T-helper 22 cell (primary cell): ENCODE measurements at regions not wholly inside any gene's neighbourhood (a gene's known extent, or its start where the extent isn't known, plus 50 kb on each side); places are given as distances from the start of the nearest gene placed in this dataset.
"Not testable (repeated sequence)": the region's sequence is repeated elsewhere in the genome, so short reads cannot be mapped to it uniquely, and the experiment has no call there.

ENCODE experiments used
- DNase-seq: peaks from one replicate; pipeline ENCODE4 v3.0.0-alpha.2; 2020; ENCODE audit warnings: low read depth

GRCh38 chr9:117775591-117775990, 71.4 kb downstream of the TLR4 start:
- DNase-seq, result no peak

GRCh38 chr9:117777823-117778222, 73.6 kb downstream of the TLR4 start:
- DNase-seq, result no peak

- DNase-seq, result no peak
Measured at GRCh38 chr9:117779760-117780159, 75.6 kb downstream of the TLR4 start.

DNA sequence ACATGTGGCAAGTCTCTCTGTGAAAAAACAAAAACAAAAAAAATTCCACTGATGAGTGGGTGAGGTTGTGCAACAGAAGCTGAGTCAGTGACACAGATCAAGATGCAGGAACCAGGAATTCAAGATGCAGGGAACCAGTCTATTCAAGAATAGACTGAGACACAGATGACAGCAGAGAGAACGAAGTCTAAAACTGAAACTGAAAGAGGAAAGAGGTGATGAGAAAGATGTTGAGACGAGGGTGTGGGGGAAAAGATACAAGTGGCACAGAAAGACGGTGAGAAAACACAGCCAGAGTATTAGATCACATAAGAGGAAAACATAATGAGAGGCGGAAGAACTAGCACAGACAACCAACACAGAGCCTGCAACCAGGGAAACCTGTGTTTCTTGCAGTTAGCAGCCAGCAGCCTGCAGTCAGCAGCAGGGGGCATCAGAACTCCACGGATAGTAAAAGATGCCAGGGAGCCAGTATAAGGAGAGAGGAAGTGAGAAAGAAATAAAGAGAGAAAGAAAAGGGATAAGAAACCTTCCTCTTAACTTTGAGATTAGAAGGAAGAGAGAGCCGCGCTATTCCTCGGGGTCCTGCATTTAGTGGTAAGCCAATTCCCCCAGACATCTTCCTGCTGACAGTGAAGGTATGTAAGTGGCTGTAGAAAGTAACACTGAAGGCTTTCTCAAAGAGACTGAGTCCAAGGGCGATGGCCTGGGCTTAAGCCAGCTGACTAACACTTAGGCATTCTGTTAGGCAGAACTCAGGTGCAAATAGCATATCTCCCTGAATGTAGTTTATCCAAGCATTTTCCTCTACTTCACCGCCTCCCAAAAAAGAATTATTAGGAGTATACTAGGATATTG, 79.0 kb downstream of the TLR4 start:
- DNase-seq, result peak; percentile 6

- no peak for DNase-seq
Measured at GRCh38 chr9:117783828-117784227, 79.6 kb downstream of the TLR4 start.

- DNase-seq, result no peak
Measured at GRCh38 chr9:117784996-117785395, 80.8 kb downstream of the TLR4 start.

DNA sequence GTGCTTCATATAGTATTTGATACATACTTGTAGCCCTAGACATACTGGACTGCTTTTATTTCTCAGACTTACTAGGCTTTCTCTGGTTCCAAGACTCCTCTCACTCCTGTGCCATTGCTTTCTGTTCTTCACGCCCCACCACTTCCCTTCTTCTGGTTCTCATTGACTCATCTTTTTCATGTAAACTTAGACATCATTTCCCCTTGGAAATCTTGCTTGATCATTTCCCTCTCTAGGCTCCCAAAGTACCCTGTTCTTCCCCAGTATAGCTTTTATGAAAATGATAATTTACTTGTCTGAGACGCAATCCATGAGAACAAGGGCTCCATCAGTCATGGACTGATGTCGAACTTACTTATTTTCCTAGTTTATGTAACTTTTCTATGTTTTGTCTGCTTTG, 83.5 kb downstream of the TLR4 start:
- DNase-seq, result no peak

GRCh38 chr9:117795271-117795670, 91.1 kb downstream of the TLR4 start:
- DNase-seq, result no peak

DNA sequence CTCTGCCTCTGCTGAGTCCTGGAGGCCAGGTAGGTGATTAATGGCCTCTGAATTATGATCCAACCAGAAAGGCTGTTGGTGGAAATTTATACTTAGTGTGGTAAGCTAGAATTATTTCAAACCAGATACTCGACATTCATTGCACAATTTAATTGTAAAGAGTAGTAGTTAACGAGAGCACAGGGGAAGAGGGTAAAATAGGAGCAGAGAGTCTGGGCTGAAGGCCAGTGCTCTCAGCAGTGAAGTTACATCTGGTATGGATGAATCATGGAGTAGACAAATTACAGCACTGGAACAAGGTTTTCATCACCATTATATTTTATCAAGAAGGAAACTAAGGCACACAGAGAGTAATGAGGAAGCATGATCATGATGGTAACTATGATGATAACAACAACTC, 92.5 kb downstream of the TLR4 start:
- DNase-seq, result no peak

DNA sequence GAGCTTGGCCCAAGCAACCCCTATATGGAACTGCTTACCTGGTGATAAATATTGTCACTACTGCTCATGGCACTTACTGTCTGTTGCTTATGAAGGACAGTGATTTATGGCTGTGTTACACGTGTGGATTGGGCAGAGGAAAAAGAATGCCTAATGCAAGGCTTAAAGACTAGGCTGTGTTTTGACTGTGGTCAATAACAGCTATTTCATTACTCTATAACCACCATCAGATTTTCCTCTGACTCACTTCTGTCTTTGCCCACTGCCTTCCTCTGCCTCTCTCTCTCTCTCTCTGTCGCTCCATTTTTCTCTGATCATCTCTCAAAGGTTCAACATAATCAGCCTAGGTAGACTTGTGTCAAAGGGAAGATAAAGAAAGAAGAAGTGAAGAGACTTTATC, 96.2 kb downstream of the TLR4 start:
- DNase-seq, result no peak

- DNase-seq, result no peak
Measured at GRCh38 chr9:117809751-117810150, 105.5 kb downstream of the TLR4 start.

- no peak for DNase-seq
Measured at GRCh38 chr9:117815315-117815714, 111.1 kb downstream of the TLR4 start.

DNA sequence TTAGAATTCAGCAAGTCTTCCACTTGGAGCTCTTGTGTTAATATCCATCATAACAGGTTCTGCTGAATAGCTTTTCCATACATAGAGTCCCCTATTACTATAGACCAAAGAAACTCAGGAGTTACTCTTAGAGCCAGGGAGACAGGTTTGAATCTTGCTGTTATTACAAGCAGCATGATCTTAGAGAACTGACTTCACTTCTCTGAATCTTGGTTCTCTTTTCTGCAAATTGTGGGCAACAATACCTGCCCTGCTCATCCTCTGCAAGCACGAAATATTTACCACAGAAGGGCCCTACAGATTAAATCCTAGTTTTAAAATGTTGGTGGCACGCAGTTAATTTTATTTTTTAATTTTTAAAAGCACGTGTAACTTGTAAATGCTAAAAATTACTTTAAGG, 111.7 kb downstream of the TLR4 start:
- no peak for DNase-seq

DNA sequence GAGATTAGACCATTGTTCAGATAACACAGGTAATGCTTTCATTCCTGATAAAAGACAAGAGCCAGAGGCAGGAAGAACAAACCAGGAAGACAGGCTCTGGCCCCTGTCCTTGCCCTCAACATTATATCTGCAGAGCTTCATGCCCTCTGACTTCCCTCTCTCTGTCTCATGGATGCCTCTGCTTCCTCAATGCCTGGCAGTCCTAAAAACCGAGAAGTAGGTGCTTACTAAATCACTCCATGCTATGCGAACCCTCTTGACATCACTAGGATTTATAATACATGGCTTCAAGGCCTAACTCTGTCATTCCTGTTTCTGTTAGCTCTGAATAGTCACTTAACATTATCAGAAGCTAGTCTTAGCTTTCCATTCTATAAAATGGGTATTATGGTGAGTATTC, 117.8 kb downstream of the TLR4 start:
- DNase-seq, result no peak

DNA sequence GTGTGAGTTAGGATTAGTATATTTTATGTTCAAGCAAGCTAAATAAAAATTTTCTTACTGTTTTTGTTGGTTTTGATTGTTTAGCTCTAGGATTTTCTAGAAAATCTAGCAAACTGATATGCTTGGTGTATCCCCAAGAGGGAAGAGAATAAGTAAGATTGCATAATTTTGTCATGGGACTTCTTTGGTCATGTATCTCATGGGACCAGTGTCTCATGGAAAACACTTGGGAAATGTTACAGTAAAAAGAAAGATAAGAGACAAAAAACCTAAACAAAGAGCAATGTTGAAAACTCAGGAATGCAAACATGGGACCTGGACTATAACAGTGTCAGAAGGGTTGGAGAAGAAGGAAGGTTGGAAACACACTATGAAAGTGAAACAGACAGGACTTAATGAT, 119.4 kb downstream of the TLR4 start:
- DNase-seq, result no peak

DNA sequence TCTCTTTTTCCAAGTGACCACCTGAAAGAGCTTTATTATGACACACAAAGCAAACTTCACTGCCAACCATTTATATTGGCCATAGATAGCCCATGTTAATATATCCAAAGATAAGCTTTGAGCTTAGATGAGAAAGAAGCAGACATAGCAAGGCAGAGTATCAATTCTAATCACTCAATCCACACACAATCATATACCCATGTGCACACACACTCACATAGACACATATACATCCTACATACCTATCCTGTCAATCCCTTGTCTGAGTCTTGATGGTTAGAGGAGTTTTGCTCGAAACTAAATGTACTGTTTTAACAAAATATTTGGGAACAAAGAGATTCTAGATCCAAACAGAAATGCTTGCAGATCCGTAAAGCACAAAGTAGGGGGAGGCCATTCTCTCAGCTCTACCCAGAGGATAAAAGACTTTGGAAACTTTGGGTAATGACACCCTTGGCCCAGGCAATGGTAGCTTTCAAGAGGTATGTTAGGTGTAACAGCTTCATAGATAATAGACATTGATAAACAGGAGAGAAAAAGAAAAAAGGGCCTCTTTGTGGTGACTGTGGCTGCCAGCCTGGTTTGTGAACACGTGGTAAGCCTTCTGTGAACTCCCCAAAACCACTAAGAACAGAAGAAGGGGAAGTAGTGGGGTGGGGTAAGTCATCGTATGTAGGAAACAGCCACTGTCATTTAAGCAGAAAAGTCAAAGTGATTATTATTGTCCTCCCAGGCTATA, 121.6 kb downstream of the TLR4 start:
- DNase-seq, result peak; percentile 1

GRCh38 chr9:117826837-117827236, 122.6 kb downstream of the TLR4 start:
- no peak for DNase-seq

GRCh38 chr9:117827456-117827855, 123.3 kb downstream of the TLR4 start:
- DNase-seq, result no peak

- DNase-seq, result no peak
Measured at GRCh38 chr9:117828466-117828865, 124.3 kb downstream of the TLR4 start.

DNA sequence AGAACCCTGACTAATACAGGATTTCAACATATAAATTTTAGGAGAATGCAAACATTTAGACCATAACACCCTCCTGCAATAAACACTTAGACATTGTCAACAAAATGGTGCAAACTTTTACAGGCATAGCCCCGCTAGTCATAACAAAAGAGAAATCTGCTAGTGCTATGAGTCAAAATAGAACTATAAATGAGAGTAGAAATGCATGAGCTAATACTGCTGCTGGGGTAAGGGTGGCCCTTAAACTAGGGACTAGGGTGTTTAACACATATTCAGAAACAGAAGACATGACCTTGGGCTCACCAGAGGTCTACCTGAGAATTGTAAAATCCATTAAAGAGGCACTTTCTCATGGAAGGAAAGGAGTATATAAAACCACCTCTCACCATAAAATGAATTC, 131.6 kb downstream of the TLR4 start:
- DNase-seq, result no peak

DNA sequence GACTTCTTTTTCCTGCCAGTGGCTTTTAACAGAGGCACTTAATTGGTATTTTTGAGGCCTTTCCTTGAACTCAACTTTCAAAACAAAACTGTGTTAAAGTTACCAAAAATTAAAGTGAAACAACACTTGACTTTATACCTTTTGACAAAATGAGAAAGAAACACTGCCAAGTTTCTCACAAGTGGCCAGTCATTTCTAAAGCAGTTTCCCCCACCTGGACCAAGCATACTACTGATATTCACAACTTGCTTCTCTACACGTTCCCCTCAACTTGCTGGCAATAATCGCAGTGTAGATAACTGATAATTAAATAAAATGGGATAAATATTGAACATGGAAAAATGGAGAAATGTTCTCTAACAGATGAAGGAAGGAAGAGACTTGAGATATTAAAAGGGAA, 135.7 kb downstream of the TLR4 start:
- DNase-seq, result no peak

GRCh38 chr9:117851836-117852461, 147.7 kb downstream of the TLR4 start:
- not testable (repeated sequence) for DNase-seq

- DNase-seq, result no peak
Measured at GRCh38 chr9:117858561-117858960, 154.4 kb downstream of the TLR4 start.
